ENCODE measurements at regions not wholly inside any gene's neighbourhood (a gene's known extent, or its start where the extent isn't known, plus 50 kb on each side); places are given as distances from the start of the nearest gene placed in this dataset.

- Histone ChIP-seq H3T11ph (ENCODE audit: low read length) (no peak overlapping the region), H3K27ac (ENCODE audit: insufficient read length, low read depth, low read length) (no peak overlapping the region), H2BK120ac (ENCODE audit: low read depth, low read length, poor library complexity, severe bottlenecking) (no peak overlapping the region), H3K4me2 (ENCODE audit: insufficient read depth, insufficient read length, low read length) (no peak overlapping the region), H2BK20ac (ENCODE audit: low read depth, low read length, poor library complexity, severe bottlenecking) (no peak overlapping the region), H2BK5ac (ENCODE audit: insufficient read length, low read length) (no peak overlapping the region), H2BK12ac (ENCODE audit: insufficient read length, low read depth, low read length) (no peak overlapping the region), H3K4me1 (ENCODE audit: insufficient read depth, low read length) (no peaks in the 10 kb centered on the region), H2AFZ (ENCODE audit: low read length) (no peak overlapping the region), H3K4ac (ENCODE audit: low read depth, low read length) (no peak overlapping the region), H3K79me2 (ENCODE audit: insufficient read depth, low read length) (no peaks in the 10 kb centered on the region), H4K8ac (replicated peaks; ENCODE audit: insufficient read length, low read depth, low read length) (no peak overlapping the region), H2AK5ac (ENCODE audit: insufficient read length, low read length) (no peak overlapping the region), H4K5ac (ENCODE audit: insufficient read length, low read depth, low read length) (no peak overlapping the region), H3K14ac (ENCODE audit: insufficient read depth, low read length) (no peak overlapping the region), H4K20me1 (ENCODE audit: control insufficient read depth, insufficient read depth, insufficient read length) (no peaks in the 10 kb centered on the region), H3K27me3 (ENCODE audit: insufficient read depth, low read length) (no peaks in the 10 kb centered on the region), H3K9me3 (ENCODE audit: control insufficient read depth, low read depth, low read length) (no peaks in the 10 kb centered on the region), H3K23me2 (ENCODE audit: insufficient read length, low read depth, low read length, poor library complexity, severe bottlenecking) (no peaks in the 10 kb centered on the region), H3K56ac (ENCODE audit: insufficient read length, low read depth, low read length) (no peak overlapping the region), H4K91ac (ENCODE audit: insufficient read length, low read depth, low read length) (no peak overlapping the region), H3K79me1 (ENCODE audit: insufficient read depth, low read depth, low read length, poor library complexity, severe bottlenecking) (no peaks in the 10 kb centered on the region), H3K9ac (ENCODE audit: extremely low read depth, insufficient read length, low read length) (no peak overlapping the region), H2BK15ac (ENCODE audit: low read depth, low read length) (no peak overlapping the region), H3K18ac (ENCODE audit: insufficient read length, low read depth, low read length) (no peak overlapping the region), H3K23ac (ENCODE audit: insufficient read length, low read depth, low read length) (no peak overlapping the region)
- Mint-ChIP-seq H3K27me3 (ENCODE audit: low read depth) (no peaks in the 10 kb centered on the region), H3K9me3 (no peaks in the 10 kb centered on the region), H3K4me3 (no peak overlapping the region), H3K36me3 (ENCODE audit: insufficient read depth in 1 of 3, low read depth in 3 of 3) (no peaks in the 10 kb centered on the region), H3K4me1 (peaks cover 10 to 22% of the 10 kb centered on the region in 2 experiments), H3K27ac (no peak overlapping the region)
- WGBS (ENCODE audit: extremely low coverage, insufficient read length, low lambda C conversion rate), result no CpG with 5 or more reads among the region's 3 CpGs
- TF ChIP-seq CTCF (conservative IDR thresholded peaks at IDR 0.05), result no peak
- no peak for DNase-seq
These were observed 124.2 kb upstream of the FAM83B start for GRCh38 chr6:54722328-54722727.

Measured in H9 (cell line).